ENCODE measurements at regions not wholly inside any gene's neighbourhood (a gene's known extent, or its start where the extent isn't known, plus 50 kb on each side); places are given as distances from the start of the nearest gene placed in this dataset.

DNA sequence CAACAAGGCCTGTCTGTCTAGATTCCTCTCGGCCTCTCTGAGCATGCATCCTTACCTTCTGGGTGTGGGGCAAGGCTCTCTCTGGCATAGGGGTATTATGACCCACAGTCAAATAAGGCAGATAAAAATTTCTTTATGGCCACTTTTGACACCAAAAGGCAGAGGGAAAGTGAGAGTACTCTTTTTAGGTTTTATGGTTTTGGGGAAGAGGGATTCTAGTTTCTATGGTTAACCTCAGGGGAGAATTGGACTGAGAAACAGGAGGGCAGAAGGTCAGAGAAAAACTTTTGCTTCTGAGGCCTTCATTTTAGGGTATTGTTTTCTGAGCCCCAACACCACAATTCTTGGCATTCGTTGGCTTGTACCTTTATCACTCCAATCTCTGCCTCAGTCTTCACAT lies 70.0 kb upstream of the CCDC54 start:
- Histone ChIP-seq H3K4me1 (no peaks in the 10 kb centered on the region), H3K4me3 (no peak overlapping the region), H3K9me3 (no peaks in the 10 kb centered on the region), H3K27me3 (no peaks in the 10 kb centered on the region), H3K36me3 (no peaks in the 10 kb centered on the region), H3K27ac (no peak overlapping the region)
- intact Hi-C loops (cut with DNase I; ENCODE audit: low total_unique reads), result no loop called here
- DNase-seq, result no peak
- TF ChIP-seq, protein P1, sequence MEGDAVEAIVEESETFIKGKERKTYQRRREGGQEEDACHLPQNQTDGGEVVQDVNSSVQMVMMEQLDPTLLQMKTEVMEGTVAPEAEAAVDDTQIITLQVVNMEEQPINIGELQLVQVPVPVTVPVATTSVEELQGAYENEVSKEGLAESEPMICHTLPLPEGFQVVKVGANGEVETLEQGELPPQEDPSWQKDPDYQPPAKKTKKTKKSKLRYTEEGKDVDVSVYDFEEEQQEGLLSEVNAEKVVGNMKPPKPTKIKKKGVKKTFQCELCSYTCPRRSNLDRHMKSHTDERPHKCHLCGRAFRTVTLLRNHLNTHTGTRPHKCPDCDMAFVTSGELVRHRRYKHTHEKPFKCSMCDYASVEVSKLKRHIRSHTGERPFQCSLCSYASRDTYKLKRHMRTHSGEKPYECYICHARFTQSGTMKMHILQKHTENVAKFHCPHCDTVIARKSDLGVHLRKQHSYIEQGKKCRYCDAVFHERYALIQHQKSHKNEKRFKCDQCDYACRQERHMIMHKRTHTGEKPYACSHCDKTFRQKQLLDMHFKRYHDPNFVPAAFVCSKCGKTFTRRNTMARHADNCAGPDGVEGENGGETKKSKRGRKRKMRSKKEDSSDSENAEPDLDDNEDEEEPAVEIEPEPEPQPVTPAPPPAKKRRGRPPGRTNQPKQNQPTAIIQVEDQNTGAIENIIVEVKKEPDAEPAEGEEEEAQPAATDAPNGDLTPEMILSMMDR (IDR thresholded peaks at IDR 0.05), result no peak
- TF ChIP-seq POLR2A (IDR thresholded peaks at IDR 0.05), result no peak

DNA sequence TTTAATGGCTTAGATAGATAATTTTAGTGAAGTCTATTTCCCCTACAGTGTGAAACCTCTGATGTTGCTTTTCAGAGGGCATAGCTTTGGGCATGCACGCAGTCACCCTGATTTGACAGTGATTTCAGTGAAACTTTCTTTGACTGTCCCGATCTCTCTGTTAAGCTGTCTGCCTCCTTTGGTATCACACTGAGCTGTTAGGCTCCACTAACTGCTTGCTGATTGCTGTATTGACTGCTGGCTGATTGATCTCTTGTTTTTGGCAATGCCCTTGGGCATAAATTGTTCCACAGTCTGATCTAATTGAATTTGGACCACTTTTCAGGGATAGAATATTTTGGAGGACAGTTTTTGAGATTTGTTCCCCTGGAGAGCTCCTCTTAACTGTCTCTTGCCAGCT lies 68.5 kb upstream of the CCDC54 start:
- H3K4me1 ChIP-seq, result no peaks in the 10 kb centered on the region
- no peak overlapping the region for H3K27ac ChIP-seq
- no peak for TF ChIP-seq POLR2A (IDR thresholded peaks at IDR 0.05)
- TF ChIP-seq, protein P1 (IDR thresholded peaks at IDR 0.05), result no peak
- intact Hi-C loops (cut with DNase I; ENCODE audit: low total_unique reads), result no loop called here
- no peaks in the 10 kb centered on the region for H3K9me3 ChIP-seq
- H3K27me3 ChIP-seq, result no peaks in the 10 kb centered on the region
- DNase-seq, result no peak
- H3K4me3 ChIP-seq, result no peak overlapping the region
- no peaks in the 10 kb centered on the region for H3K36me3 ChIP-seq

DNA sequence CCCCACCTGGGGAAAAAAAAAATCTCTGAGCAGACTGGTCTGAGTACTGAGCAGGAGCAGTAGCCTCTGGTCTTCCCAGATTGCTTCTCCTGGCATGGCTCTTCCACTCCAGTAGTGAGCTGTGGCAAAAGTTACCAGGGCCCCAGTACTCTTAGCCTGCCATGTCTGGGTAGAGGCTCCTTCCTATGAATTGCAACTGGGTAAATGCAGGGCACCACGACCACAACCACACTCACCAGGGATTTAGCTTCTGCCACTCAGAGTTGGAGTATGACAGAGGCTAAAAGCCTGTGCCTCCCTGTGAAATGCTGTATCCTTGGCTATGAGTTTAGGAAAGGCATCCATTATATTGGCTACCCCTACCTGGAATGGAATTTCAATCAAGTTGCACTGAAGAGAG lies 67.9 kb upstream of the CCDC54 start:
- Histone ChIP-seq H3K4me3 (no peak overlapping the region), H3K4me1 (no peaks in the 10 kb centered on the region), H3K36me3 (no peaks in the 10 kb centered on the region), H3K27me3 (no peaks in the 10 kb centered on the region), H3K27ac (no peak overlapping the region), H3K9me3 (no peaks in the 10 kb centered on the region)
- DNase-seq, result no peak
- intact Hi-C loops (cut with DNase I; ENCODE audit: low total_unique reads), result no loop called here
- no peak for TF ChIP-seq POLR2A (IDR thresholded peaks at IDR 0.05)
- TF ChIP-seq, protein P1 (IDR thresholded peaks at IDR 0.05), result no peak

DNA sequence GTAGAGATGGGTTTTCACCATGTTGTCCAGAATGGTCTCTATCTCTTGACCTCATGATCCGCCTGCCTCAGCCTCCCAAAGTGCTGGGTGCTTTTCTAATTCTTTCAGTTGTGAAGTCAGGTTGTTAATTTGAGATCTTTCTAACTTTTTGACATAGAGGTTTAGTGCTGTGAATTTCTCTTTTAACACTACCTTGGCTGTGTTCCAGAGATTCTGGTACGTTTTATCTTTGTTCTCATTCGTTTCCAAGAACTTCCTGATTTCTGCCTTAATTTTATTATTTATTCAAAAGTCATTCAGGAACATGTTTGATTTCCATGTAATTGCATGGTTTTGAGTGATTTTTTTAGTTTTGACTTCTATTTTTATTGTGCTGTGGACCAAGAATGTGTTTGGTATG lies 63.5 kb upstream of the CCDC54 start:
- DNase-seq, result no peak
- intact Hi-C loops (cut with DNase I; ENCODE audit: low total_unique reads), result no loop called here
- Histone ChIP-seq H3K4me3 (no peak overlapping the region), H3K36me3 (no peaks in the 10 kb centered on the region), H3K4me1 (no peaks in the 10 kb centered on the region), H3K9me3 (no peaks in the 10 kb centered on the region), H3K27ac (no peak overlapping the region), H3K27me3 (no peaks in the 10 kb centered on the region)
- TF ChIP-seq, protein P1 (IDR thresholded peaks at IDR 0.05), result no peak
- TF ChIP-seq POLR2A (IDR thresholded peaks at IDR 0.05), result no peak

DNA sequence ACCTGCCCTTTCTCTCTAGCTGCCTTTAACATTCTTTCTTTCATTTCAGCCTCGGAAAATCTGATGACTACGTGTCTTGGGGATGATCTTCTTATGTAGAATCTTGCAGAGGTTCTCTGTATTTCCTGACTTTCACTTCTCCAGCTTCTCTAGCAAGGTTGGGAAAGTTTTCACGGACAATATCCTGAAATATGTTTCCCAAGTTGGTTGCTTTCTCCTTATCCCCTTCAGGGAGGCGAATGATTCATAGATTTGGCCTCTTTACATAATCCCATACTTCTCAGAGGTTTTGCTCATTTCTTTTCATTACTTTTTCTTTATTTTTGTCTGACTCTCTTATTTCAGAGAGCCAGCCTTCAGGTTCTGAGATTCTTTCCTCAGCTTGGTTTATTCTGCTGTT lies 62.1 kb upstream of the CCDC54 start:
- Histone ChIP-seq H3K4me1 (no peaks in the 10 kb centered on the region), H3K27ac (no peak overlapping the region), H3K4me3 (no peak overlapping the region), H3K36me3 (no peaks in the 10 kb centered on the region), H3K27me3 (no peaks in the 10 kb centered on the region), H3K9me3 (no peaks in the 10 kb centered on the region)
- intact Hi-C loops (cut with DNase I; ENCODE audit: low total_unique reads), result no loop called here
- TF ChIP-seq, protein P1 (IDR thresholded peaks at IDR 0.05), result no peak
- no peak for TF ChIP-seq POLR2A (IDR thresholded peaks at IDR 0.05)
- no peak for DNase-seq

All from uterus (tissue), 3 donors.